GM19351 (cell line): ENCODE measurements at regions not wholly inside any gene's neighbourhood (a gene's known extent, or its start where the extent isn't known, plus 50 kb on each side); places are given as distances from the start of the nearest gene placed in this dataset.
"Not testable (repeated sequence)": the region's sequence is repeated elsewhere in the genome, so short reads cannot be mapped to it uniquely, and the experiment has no call there.

Source experiments
- ATAC-seq: cut with Tn5 transposase; IDR thresholded peaks from one replicate; pipeline ENCODE4 v1.9.1; 2021; ENCODE audit warnings: mild to moderate bottlenecking, moderate library complexity; ENCODE audit not compliant: unreplicated experiment

- no peak for ATAC-seq
Observed at GRCh38 chr5:28404363-28405071, 1366.1 kb upstream of the CDH9 start.

DNA sequence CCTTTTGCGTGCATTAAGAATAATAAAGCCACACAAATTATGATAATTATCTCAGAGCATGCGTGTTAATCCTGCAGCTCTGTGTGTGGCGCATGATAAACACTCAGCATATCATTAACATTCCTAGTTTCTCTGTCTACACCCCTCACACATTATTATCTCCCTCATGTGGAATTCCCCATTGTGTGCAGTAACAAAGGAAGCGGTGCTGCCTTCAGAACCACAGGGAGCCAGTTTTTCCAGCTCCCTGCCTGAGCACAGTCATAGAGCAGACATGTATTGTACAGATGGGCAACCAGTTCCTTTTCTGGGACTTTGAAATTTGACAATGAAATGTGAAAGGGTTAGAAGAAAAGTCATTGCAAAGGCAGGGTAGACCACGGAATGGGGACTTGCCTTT, 1365.5 kb upstream of the CDH9 start:
- no peak for ATAC-seq

DNA sequence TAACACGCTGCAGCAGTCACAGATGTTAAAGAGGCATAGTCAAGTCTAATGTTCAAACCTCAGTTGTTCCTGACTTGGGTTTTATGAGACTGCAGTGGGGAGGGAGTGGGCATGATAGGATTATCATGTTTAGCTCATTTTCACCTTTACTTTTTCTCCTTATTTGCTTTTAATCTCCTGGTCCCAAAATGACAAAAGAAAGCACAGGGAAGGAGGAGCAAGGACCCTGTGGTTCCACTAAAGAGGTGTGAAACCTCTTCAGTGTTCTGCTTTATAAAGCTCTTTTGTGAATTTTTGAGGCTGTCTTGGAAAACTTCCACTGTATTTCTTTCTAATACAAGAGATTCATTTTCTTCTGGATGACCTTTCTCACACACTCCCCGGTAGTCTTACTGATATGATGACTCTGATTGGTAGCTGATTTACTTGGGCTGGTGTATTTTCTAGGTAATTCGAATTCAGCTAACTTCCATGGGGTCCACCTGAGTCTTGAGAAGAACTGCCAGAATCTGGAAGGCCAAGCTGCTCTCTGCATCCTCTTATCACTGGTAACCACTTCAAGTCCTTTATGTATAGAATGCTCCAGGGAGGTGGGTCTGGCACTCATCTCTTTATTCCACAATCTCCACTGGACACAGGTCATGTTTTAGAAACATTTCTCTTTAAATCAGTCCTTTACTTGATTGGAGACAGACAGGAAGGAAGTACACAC, 1364.4 kb upstream of the CDH9 start:
- ATAC-seq: no peak

DNA sequence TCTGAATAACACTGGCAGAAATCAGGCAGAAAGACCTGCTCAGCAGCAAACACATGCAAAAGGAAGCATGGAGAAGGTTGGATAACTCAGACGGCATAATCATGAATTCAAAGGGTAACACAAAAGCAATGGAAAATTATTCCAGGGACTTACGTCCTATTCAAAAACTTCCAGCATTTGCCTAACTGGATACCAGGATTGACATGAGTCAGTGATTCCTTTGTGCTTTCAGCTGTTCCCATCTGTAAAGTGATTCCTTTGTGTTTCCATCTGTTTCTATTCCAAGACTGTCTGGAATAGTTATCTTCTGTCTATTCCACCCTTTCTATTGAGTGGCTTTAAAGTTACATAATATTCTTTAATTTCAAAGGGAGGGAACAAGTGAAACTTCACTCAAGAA, 1361.7 kb upstream of the CDH9 start:
- ATAC-seq: no peak

DNA sequence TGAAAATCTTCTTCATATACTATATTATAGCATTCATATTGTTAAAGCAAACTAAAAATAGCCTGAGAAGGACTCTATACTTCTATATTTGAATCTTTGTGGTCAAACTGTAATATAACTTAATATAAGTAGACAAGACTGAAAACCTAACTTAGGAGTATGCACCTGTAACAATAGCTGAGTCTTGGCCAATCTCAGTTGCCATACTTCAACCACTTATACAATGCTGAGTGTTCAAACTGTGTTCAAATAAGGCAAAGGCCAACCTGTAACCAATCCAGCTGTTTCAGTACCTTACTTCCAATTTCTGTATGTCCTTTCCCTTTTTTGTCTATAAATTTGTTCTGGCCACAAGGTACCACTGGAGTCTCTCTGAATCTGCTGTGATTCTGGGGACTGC, 1360.8 kb upstream of the CDH9 start:
- ATAC-seq: no peak

DNA sequence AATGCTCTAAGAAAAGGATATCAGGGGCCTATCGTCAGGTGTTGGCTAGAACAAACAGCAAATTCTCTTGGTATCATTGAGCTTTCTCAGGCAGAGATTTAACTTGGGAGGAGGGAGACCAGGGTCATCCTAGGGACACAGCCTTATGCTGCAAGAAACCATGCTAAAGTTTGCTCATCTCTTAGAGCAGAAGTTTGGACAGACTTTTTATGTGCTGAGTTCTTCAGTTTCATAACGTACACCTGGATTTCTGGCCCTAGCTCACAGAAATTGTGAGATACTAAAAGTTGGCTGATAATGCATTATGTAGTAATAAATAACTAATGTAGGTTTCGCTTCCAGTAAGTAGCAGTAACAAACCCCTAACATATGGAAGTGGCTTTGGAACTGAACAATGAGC, 1359.8 kb upstream of the CDH9 start:
- no peak for ATAC-seq

- ATAC-seq: no peak
Observed at GRCh38 chr5:28397502-28397941, 1359.1 kb upstream of the CDH9 start.

DNA sequence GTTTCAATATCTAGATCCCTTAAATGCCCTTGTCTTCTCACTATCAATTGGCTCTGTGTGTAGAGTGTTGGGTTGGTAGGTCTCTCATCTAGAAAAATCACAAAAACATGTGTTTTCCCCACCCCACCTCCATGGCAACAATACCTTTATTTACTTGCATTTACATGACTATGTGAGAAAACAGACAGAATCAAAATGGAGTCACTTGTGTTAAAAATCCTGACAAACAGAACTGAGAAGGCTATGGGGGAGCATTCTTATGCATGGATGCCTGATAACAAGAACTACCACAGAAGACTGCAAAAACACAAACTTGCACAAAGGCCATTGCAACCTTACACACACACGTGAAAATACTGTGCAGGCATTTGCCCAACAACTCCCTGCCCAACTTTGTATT, 1352.9 kb upstream of the CDH9 start:
- no peak for ATAC-seq

GRCh38 chr5:28390341-28390740, 1352.0 kb upstream of the CDH9 start:
- ATAC-seq: no peak

GRCh38 chr5:28389727-28390126, 1351.3 kb upstream of the CDH9 start:
- ATAC-seq: not testable (repeated sequence)

- no peak for ATAC-seq
Observed at GRCh38 chr5:28388428-28388827, 1350.0 kb upstream of the CDH9 start.

- no peak for ATAC-seq
Observed at GRCh38 chr5:28386712-28387111, 1348.3 kb upstream of the CDH9 start.

DNA sequence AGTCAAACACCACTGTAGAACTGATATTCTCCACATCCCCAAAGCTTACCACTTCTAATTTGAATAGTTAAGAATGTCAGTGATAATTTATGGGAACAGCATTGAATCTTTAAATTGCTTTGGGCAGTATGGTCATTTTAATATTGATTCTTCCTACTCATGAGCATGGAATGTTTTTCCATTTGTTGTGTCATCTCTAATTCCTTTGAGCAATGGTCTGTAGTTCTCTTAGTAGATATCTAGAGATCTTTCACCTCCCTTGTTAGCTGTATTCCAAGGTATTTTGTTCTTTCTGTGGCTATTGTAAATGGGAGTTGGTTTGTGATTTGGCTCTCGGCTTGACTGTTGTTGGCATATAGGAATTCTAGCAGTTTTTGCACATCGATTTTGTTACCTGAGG, 1341.8 kb upstream of the CDH9 start:
- ATAC-seq: no peak

GRCh38 chr5:28374492-28374967, 1336.1 kb upstream of the CDH9 start:
- no peak for ATAC-seq

DNA sequence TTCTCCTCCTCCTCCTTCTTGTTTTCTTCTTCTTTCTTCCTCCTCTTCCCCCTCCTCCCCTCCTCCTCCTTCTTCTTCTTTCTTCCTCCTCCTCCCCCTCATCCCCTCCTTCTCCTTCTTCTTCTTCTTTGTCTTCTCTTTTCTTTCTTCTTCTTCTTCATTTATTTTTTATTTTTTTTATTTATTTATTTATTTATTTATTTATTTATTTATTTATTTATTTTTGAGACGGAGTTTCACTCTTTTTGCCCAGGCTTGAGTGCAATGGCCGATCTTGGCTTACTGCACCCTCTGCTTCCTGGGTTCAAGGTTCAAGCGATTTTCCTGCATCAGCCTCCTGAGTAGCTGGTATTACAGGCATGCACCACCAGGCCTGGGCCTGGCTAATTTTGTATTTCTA, 1332.5 kb upstream of the CDH9 start:
- ATAC-seq: no peak

DNA sequence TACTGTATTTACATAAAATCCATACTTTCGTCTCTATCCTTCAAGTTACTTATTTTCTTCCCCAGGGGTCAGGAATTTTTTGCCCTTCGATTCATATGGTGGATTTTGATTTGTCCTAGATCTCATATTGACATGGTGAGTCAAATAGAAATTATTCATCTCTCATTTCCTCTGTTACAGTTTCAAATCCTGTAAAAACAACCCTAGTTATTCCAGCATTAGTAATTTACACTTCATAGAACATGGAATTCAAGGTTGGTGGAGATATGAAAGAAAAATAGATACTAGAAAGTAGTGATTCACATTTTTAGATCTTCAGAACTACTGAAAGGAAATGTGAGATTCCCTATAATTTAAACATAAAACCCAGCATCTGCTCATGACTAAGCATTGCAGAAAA, 1331.0 kb upstream of the CDH9 start:
- ATAC-seq: no peak

DNA sequence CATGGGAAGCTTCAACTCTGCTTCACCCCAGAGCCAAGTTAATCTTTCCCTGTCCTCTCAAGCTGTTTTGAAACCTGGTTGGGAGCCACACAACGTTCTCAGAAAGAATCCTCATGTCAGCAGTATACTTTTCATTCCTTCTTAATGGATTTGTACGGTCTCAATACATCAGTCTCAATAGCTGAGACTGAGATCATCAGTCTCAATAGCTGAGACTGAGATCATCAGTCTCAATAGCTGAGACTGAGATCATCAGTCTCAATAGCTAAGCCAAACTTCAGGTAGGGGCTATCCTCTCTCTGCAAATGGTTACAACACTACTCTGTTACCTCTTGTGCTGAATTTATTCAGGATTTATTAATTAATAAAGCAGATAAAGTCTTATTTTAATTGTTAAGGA, 1317.4 kb upstream of the CDH9 start:
- ATAC-seq: no peak

- no peak for ATAC-seq
Observed at GRCh38 chr5:28346696-28347095, 1308.3 kb upstream of the CDH9 start.

GRCh38 chr5:28344836-28345433, 1306.5 kb upstream of the CDH9 start:
- peak; percentile 67 for ATAC-seq

DNA sequence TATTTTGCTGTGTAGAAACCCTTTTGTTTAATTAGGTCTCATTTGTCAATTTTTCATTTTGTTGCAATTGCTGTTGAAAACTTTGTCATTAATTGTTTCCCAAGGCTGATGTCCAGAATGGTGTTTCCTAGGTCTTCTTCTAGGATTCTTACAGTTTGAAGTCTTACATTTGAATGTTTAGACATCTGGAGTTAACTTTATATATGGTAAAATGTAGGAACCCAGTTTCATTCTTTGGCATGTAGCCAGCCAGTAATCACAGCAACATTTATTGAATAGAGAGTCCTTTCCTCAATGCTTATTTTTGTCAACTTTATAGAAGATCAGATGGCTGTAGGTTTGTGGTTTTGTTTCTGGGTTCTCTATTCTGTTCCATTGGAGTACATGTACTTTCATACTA, 1290.8 kb upstream of the CDH9 start:
- no peak for ATAC-seq

GRCh38 chr5:28328681-28329080, 1290.3 kb upstream of the CDH9 start:
- no peak for ATAC-seq

DNA sequence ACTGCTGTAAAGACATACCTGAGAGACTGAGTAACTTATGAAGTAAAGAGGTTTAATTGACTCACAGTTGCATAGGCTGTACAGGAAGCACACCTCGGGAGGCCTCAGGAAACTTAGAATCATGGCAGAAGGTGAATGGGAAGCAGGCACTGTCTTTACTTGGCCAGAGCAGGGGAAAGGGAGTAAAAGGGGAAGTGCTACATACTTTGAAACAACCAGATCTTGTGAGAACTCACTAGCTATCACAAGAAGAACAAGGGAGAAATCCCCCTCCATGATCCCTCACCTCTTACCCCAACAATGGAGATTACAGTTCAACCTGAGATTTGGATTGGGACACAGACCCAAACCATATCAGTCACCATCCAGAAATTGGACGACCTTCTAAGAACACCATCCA, 1285.8 kb upstream of the CDH9 start:
- no peak for ATAC-seq
